Activated CD4-positive, alpha-beta T cell treated with anti-CD3 and anti-CD28 coated beads for 4 hours (primary cell): ENCODE measurements at regions not wholly inside any gene's neighbourhood (a gene's known extent, or its start where the extent isn't known, plus 50 kb on each side); places are given as distances from the start of the nearest gene placed in this dataset.
A peak's percentile ranks its signal among the peaks of the same experiment; 100 is the strongest.
"Not testable (repeated sequence)": the region's sequence is repeated elsewhere in the genome, so short reads cannot be mapped to it uniquely, and the experiment has no call there.

Experiments
- DNase-seq, 2 donors: peaks; one replicate each; pipeline ENCODE4 v3.0.0-alpha.2; 2020

GRCh38 chr9:21708856-21709255 is 93.6 kb upstream of the MTAP start:
- DNase-seq = no peak

DNA sequence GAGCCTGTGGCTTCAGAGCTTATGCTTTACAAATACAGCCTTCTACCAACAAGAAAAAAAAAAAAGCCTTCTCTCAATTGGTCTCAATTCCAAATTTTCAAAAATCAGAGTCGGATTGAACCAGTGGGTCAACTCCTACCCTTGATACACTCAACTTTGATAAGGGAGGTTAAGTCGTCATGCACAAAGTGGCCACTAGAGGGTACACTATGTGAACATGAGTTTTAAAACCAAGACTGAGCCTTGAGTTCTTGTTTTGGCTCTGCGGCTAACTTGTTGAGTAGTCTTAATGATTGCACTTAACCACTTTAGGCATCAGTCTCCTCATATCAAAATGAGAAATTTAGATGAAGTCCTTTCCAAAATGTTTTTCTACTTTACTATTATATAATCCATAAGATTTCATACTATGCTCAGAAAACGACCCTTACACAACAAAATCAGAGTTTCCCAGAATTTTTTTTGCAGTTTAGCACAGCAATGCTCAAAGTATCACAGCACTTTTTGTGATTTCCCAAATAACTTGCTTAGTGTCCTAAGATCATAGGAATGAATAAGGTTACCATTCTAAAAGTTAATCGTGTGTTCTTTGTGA is 92.9 kb upstream of the MTAP start:
- peak; percentile 50 to 75 for DNase-seq

GRCh38 chr9:21710548-21711191 is 91.8 kb upstream of the MTAP start:
- DNase-seq = no peak

- no peak for DNase-seq
Measured at GRCh38 chr9:21711504-21711903, 90.9 kb upstream of the MTAP start.

DNA sequence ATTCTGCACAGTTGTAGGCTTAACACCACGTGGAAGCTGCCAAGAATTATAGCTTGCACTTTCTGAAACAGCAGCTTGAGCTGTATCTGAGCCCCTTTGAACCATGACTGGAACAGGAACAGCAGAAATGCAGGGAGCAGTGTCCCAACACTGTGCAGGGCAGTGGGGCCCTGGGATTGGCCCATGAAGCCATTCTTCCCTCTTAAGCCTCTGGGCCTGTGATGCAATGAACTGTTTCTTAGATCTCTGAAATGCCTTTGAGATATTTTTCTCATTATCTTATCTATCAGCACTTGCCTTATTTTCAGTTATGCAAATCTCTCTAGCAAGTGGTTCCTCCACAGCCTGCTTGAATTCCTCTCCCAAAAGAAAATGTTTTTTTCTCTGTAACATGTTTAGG is 87.0 kb upstream of the MTAP start:
- DNase-seq = no peak

- no peak for DNase-seq
Measured at GRCh38 chr9:21720758-21721157, 81.7 kb upstream of the MTAP start.

DNA sequence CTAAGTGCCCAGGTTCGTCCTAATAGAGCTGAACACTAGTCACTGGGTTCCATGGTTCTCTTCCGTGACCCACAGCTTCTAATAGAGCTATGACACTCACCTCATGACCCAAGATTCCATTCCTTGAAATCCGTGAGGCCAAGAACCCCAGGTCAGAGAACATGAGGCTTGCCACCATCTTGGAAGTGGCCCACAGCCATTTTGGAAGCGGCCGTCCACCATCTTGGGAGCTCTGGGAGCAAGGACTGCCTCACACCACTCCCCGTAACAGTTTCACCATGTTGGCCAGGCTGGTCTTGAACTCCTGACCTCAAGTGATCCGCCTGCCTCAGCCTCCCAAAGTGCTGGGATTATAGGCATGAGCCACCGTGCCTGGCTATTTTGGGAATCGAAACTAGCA is 75.0 kb upstream of the MTAP start:
- not testable (repeated sequence) for DNase-seq

DNA sequence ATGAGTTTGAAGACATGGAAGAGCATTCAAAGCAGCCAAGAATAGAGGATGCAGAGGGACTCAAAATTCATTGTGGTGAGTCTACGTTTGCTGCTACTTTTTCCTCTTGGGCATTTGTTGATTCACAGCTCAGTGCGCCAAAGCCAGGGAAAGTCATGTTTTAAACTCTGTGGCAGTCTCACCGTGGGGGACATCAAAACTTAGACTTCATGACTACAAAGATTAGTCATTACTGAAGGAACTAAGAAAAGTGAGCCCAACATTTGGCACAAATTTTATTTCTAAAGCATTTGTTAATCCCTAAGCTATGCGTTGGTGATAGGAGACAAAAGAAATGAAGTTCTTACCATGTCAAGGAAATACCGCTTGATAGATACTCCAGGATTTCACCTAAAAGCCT is 73.7 kb upstream of the MTAP start:
- no peak for DNase-seq

GRCh38 chr9:21729648-21730047 is 72.8 kb upstream of the MTAP start:
- no peak for DNase-seq

DNA sequence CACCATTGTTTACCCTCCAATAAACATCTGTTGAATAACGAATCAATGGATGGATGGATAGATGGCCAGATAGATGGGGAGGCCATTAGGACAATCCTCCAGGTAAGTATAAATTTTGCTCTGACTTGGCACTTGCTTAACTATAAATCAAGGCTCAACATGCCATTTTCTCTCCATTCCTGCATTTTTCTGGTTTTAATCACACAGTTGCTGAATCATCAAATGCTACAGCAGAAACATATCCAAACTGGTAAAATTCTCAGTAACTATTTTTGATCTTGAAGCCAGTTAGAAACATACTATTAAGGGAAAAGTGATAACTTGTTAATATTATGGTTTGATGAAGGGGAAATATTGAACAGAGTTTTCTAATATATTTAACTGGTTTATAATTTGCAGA is 71.5 kb upstream of the MTAP start:
- no peak for DNase-seq

GRCh38 chr9:21741151-21741550 is 61.3 kb upstream of the MTAP start:
- DNase-seq = no peak

- no peak for DNase-seq
Measured at GRCh38 chr9:21744320-21744719, 58.1 kb upstream of the MTAP start.

DNA sequence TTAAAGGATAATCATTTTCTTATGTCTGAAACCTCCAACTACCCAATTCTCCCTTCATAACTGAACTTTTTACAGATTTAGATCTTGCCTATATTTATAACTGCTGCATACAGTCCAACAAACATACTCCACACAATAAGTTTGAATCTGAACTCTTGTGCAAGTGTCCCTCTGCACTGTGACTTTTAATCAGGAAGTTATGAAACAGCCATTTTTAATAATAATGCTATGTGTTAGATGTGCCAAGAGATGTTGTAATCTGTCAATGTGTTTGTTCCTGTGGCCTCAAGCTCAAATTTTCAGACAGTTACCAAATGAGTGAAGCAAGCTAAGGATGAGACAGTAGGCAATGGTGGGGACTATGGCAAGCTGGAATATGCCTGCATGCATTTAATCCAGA is 57.6 kb upstream of the MTAP start:
- no peak for DNase-seq

GRCh38 chr9:21746550-21746949 is 55.9 kb upstream of the MTAP start:
- DNase-seq = no peak

DNA sequence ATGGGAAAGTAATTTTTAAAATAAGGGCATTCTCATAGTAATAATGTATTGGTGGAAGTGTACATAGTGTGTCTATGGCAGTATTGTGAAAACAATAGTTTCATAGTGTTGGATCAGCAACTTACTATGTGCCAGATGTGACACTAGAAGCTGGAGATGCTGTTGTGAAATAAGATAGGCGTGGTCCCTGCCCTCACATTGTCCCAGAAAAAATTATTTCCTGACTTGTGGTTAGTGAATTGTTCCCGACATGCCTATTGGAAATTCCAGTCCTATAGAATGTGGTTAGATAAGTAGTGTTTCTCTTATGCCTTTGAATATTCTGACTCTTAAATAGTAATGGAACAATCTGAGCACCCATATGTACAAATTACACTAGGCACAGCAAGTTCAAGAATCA is 55.3 kb upstream of the MTAP start:
- DNase-seq = no peak

DNA sequence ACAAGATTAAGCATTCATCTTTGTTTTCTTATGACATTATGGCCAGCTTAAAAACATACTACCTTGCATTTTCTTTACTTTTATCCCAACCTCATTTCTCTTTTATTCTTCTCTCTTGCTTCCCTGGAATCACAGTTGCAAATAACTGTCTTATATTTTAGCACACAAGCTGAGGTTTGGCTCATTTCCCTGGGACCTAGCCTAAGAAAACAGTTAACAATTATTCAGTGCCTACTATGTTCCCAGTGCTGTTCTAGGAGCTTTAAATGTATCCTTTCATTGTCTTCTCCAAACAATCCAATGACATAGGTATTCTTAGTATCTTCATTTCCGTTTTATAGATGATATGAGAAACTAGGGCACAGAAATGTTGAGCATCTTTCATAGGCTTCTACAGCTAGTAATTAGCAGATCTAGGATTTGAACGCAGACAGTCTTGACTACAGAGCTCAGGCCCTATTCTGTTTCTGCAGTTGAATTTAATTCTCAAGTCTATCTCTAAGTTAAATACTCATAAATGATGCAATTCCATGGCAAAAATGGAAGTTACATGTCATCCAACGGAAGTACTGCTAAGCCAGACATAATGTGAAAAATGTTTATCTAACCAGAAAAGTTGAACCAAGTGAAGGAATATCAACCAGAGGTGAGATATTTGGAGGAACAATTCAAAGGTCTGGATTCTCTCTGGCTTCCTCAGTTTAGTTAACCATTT is 52.3 kb upstream of the MTAP start:
- no peak for DNase-seq

DNA sequence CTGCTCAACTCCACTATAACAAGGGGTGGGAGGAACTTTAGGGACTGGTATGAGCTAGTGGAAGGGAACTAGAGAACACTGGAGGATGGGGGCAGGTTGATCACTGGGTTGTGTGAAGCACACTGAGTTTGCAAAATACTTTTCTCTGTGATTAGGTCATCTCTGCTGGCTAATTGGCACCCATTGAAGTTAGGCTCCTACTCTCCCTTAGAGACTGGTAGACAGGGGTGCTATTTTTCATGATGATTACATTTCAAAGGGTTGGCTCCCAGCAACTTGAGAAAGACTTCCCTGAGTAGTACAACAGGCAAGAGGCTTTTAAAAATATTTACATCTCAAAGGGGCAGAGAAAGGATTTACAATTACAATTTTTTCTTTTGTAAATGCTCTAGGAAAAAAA is 50.4 kb upstream of the MTAP start:
- DNase-seq = no peak
